ENCODE measurements at regions not wholly inside any gene's neighbourhood (a gene's known extent, or its start where the extent isn't known, plus 50 kb on each side); places are given as distances from the start of the nearest gene placed in this dataset.
"Not testable (repeated sequence)": the region's sequence is repeated elsewhere in the genome, so short reads cannot be mapped to it uniquely, and the experiment has no call there.

GRCh38 chr5:75869891-75870290, 152.7 kb upstream of the POC5 start:
- no peak for TF ChIP-seq CTCF (IDR thresholded peaks at IDR 0.05)
- Histone ChIP-seq H3K4me1 (ENCODE audit: control insufficient read depth, insufficient read depth, low read length) (no peaks in the 10 kb centered on the region), H3K9me3 (ENCODE audit: control insufficient read depth, insufficient read depth, low read length) (no peaks in the 10 kb centered on the region), H3K36me3 (ENCODE audit: control insufficient read depth, insufficient read depth, low read length) (no peaks in the 10 kb centered on the region), H3K4me3 (ENCODE audit: low read length) (no peak overlapping the region), H3K27me3 (ENCODE audit: control insufficient read depth, insufficient read depth, low read length) (no peaks in the 10 kb centered on the region), H3K27ac (ENCODE audit: low read length) (no peak overlapping the region)
- WGBS (ENCODE audit: insufficient coverage), result 62% methylated on average over 1 of the region's 2 CpGs
- intact Hi-C loops (cut with micrococcal nuclease), result no loop called here
- H3K4me1 Mint-ChIP-seq, result no peaks in the 10 kb centered on the region
- H3K27ac Mint-ChIP-seq, result no peak overlapping the region
- no peak for DNase-seq
- H3K27me3 Mint-ChIP-seq (ENCODE audit: low read depth in 2 of 2), result peaks cover 14 to 16% of the 10 kb centered on the region in 2 donors
- no peaks in the 10 kb centered on the region for H3K9me3 Mint-ChIP-seq
- no peaks in the 10 kb centered on the region for H3K36me3 Mint-ChIP-seq
- no peak for ATAC-seq
- no peak overlapping the region for H3K4me3 Mint-ChIP-seq

GRCh38 chr5:75862872-75863271, 145.6 kb upstream of the POC5 start:
- no peak for TF ChIP-seq CTCF (IDR thresholded peaks at IDR 0.05)
- Mint-ChIP-seq H3K27me3 (ENCODE audit: low read depth in 2 of 2) (peaks cover 27 to 46% of the 10 kb centered on the region in 2 donors), H3K36me3 (peaks cover 15% of the 10 kb centered on the region), H3K9me3 (peaks cover 0 to 8% of the 10 kb centered on the region in 2 donors), H3K27ac (no peak overlapping the region), H3K4me3 (no peak overlapping the region), H3K4me1 (no peaks in the 10 kb centered on the region)
- Histone ChIP-seq H3K27ac (ENCODE audit: low read length) (no peak overlapping the region), H3K9me3 (ENCODE audit: control insufficient read depth, insufficient read depth, low read length) (no peaks in the 10 kb centered on the region), H3K27me3 (ENCODE audit: control insufficient read depth, insufficient read depth, low read length) (no peaks in the 10 kb centered on the region), H3K4me1 (ENCODE audit: control insufficient read depth, insufficient read depth, low read length) (no peaks in the 10 kb centered on the region), H3K36me3 (ENCODE audit: control insufficient read depth, insufficient read depth, low read length) (no peaks in the 10 kb centered on the region), H3K4me3 (ENCODE audit: low read length) (no peak overlapping the region)
- intact Hi-C loops (cut with micrococcal nuclease), result no loop called here
- ATAC-seq (no peak), DNase-seq (no peak)
- 91% methylated on average over 5 of the region's 5 CpGs for WGBS (ENCODE audit: insufficient coverage)

- H3K36me3 ChIP-seq (ENCODE audit: control insufficient read depth, insufficient read depth, low read length); DNase-seq; H3K4me3 Mint-ChIP-seq; ATAC-seq; H3K27ac ChIP-seq (ENCODE audit: low read length); H3K9me3 ChIP-seq (ENCODE audit: control insufficient read depth, insufficient read depth, low read length); H3K27ac Mint-ChIP-seq; intact Hi-C loops (cut with micrococcal nuclease); H3K4me1 Mint-ChIP-seq; H3K4me1 ChIP-seq (ENCODE audit: control insufficient read depth, insufficient read depth, low read length); H3K4me3 ChIP-seq (ENCODE audit: low read length); H3K9me3 Mint-ChIP-seq; H3K27me3 ChIP-seq (ENCODE audit: control insufficient read depth, insufficient read depth, low read length): not testable (repeated sequence)
- Mint-ChIP-seq H3K36me3 (peaks cover 15% of the 10 kb centered on the region), H3K27me3 (ENCODE audit: low read depth in 2 of 2) (peaks cover 25 to 38% of the 10 kb centered on the region in 2 donors)
- WGBS (ENCODE audit: insufficient coverage), result 90% methylated on average over 11 of the region's 11 CpGs
Observed at GRCh38 chr5:75859621-75860020, 142.4 kb upstream of the POC5 start.

GRCh38 chr5:75856056-75856455, 138.8 kb upstream of the POC5 start:
- H3K27ac Mint-ChIP-seq, result no peak overlapping the region
- intact Hi-C loops (cut with micrococcal nuclease), result no loop called here
- no peak for ATAC-seq

More at GRCh38 chr5:75856056-75856455, 138.8 kb upstream of the POC5 start:
- Histone ChIP-seq H3K9me3 (ENCODE audit: control insufficient read depth, insufficient read depth, low read length) (no peaks in the 10 kb centered on the region), H3K27me3 (ENCODE audit: control insufficient read depth, insufficient read depth, low read length) (peaks cover 2% of the 10 kb centered on the region), H3K4me3 (ENCODE audit: low read length) (no peak overlapping the region), H3K27ac (ENCODE audit: low read length) (no peak overlapping the region), H3K4me1 (ENCODE audit: control insufficient read depth, insufficient read depth, low read length) (no peaks in the 10 kb centered on the region), H3K36me3 (ENCODE audit: control insufficient read depth, insufficient read depth, low read length) (no peaks in the 10 kb centered on the region)
- DNase-seq, result no peak
- Mint-ChIP-seq H3K4me1 (no peaks in the 10 kb centered on the region), H3K27me3 (ENCODE audit: low read depth in 2 of 2) (peaks cover 26 to 42% of the 10 kb centered on the region in 2 donors), H3K4me3 (no peak overlapping the region), H3K9me3 (peaks cover 0 to 8% of the 10 kb centered on the region in 2 donors), H3K36me3 (peaks cover 15% of the 10 kb centered on the region)
- TF ChIP-seq CTCF (IDR thresholded peaks at IDR 0.05), result no peak
